C4-2B (cell line): ENCODE measurements at regions not wholly inside any gene's neighbourhood (a gene's known extent, or its start where the extent isn't known, plus 50 kb on each side); places are given as distances from the start of the nearest gene placed in this dataset.

Experiments used
- ZFX ChIP-seq: fragments of 450-650 bp; IDR thresholded peaks from 2 replicates; pipeline ENCODE4 v1.6.1; 2017
- TF ChIP-seq, protein P1 (sequence below): fragments of 450-650 bp; conservative IDR thresholded peaks from 2 replicates; pipeline ENCODE4 v1.5.1; 2017; ENCODE audit warnings: mild to moderate bottlenecking

DNA sequence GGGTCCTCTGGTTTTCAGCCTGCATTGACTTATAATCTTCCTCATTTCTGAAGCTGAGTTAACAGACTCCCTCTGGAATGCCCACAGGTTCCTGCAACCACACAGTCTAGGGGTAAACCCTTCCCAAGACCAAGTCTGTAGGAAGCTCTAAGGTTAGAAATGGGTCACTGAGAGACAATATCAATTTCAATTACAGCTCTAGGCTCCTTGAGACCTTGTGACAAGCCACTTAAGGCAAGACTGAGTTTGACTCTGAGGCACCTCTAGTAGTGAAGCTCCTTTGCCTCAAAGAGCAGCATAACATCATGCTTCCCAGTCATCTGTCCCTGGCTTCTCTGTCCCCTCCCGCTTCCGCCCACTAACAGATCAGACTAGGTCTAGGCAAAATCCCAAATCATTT lies 333.2 kb upstream of the JARID2 start:
- TF ChIP-seq, protein P1, sequence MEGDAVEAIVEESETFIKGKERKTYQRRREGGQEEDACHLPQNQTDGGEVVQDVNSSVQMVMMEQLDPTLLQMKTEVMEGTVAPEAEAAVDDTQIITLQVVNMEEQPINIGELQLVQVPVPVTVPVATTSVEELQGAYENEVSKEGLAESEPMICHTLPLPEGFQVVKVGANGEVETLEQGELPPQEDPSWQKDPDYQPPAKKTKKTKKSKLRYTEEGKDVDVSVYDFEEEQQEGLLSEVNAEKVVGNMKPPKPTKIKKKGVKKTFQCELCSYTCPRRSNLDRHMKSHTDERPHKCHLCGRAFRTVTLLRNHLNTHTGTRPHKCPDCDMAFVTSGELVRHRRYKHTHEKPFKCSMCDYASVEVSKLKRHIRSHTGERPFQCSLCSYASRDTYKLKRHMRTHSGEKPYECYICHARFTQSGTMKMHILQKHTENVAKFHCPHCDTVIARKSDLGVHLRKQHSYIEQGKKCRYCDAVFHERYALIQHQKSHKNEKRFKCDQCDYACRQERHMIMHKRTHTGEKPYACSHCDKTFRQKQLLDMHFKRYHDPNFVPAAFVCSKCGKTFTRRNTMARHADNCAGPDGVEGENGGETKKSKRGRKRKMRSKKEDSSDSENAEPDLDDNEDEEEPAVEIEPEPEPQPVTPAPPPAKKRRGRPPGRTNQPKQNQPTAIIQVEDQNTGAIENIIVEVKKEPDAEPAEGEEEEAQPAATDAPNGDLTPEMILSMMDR, result no peak
- TF ChIP-seq ZFX, result no peak
